ENCODE measurements at regions not wholly inside any gene's neighbourhood (a gene's known extent, or its start where the extent isn't known, plus 50 kb on each side); places are given as distances from the start of the nearest gene placed in this dataset.

DNA sequence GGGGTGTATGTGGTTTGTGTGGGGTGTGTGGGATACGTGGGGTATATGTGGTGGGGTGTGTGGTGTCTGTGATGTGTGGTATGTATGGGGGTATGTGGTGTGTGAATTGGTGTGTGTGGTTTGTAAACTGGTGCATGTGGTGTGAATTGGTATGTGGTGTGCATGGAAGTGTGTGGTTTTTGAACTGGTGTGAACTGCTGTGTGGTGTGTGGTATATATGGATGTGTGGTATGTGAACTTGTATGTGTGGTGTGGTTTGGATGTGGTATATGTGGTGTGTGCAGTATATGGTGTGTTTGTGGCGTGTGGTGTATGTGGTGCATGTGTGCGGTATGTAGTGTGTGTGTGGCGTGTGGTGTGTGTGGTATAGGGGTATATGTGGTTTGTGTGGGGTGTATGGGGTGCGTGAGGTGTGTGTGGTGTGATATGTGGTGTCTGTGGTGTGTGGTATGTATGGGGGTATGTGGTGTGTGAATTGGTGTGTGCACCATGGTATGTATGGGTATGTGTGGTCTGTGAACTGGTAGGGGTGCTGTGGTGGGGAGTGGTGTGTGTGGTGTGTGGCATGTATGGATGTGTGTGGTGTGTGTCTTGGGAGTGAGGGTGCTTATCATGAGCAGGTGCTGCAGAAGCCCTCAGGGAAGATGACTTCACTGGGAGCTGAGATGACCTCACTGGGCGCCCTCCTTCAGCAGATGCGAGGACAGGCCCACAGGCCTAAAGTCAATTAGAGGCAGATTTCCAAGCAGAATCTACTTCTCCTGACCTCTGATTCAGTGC, 209.6 kb upstream of the TNP1 start:
- Histone ChIP-seq H3K27me3 (no peaks in the 10 kb centered on the region), H3K36me3 (no peaks in the 10 kb centered on the region), H3K4me3 (no peak overlapping the region), H3K4me1 (no peaks in the 10 kb centered on the region), H3K9me3 (no peaks in the 10 kb centered on the region), H3K27ac (no peak overlapping the region)
- DNase-seq, result no peak
- intact Hi-C loops (cut with DNase I), result no loop called here
- TF ChIP-seq POLR2A (IDR thresholded peaks at IDR 0.05), result no peak
- no peak for TF ChIP-seq CTCF (IDR thresholded peaks at IDR 0.05)
- WGBS (ENCODE audit: insufficient coverage, low coverage, low lambda C conversion rate, missing lambda C conversion rate), result 92% methylated on average over 2 of the region's 7 CpGs
- no peak for ATAC-seq

DNA sequence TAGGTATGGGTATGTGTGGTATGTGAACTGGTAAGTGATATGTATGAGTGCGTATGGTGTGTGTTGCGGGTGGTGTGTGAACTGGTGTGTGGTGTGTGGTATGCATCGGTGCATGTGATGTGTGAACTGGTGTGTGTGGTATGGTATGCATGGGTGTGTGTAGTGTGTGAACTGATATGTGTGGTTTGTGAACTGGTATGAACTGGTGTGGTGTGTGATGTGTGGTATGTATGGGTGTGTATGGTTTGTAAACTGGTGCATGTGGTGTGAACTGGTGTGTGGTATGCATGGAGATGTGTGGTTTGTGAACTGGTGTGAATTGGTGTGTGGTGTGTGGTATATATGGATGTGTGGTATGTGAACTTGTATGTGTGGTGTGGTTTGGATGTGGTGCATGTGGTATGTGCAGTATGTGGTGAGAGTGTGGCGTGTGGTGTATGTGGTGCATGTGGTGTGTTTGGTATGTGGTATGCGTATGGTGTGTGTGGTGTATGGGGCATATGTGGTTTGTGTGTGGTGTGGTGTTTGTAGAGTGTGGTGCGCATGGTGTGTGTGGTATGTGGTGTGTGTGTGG, 208.9 kb upstream of the TNP1 start:
- Histone ChIP-seq H3K36me3 (no peaks in the 10 kb centered on the region), H3K9me3 (no peaks in the 10 kb centered on the region), H3K4me3 (no peak overlapping the region), H3K27me3 (no peaks in the 10 kb centered on the region), H3K27ac (no peak overlapping the region), H3K4me1 (no peaks in the 10 kb centered on the region)
- intact Hi-C loops (cut with DNase I), result no loop called here
- 83% methylated on average over 6 of the region's 6 CpGs for WGBS (ENCODE audit: insufficient coverage, low coverage, low lambda C conversion rate, missing lambda C conversion rate)
- DNase-seq (no peak), ATAC-seq (no peak)
- TF ChIP-seq CTCF (IDR thresholded peaks at IDR 0.05) (no peak), POLR2A (IDR thresholded peaks at IDR 0.05) (no peak)

GRCh38 chr2:217067787-217068186, 207.9 kb upstream of the TNP1 start:
- no peaks in the 10 kb centered on the region for H3K27me3 ChIP-seq
- H3K36me3 ChIP-seq, result no peaks in the 10 kb centered on the region
- H3K27ac ChIP-seq, result no peak overlapping the region
- H3K4me1 ChIP-seq, result no peaks in the 10 kb centered on the region
- 87% methylated on average over 5 of the region's 6 CpGs for WGBS (ENCODE audit: insufficient coverage, low coverage, low lambda C conversion rate, missing lambda C conversion rate)
- no peaks in the 10 kb centered on the region for H3K9me3 ChIP-seq
- H3K4me3 ChIP-seq, result no peak overlapping the region
- no peak for DNase-seq
- ATAC-seq, result no peak
- intact Hi-C loops (cut with DNase I), result no loop called here
- TF ChIP-seq POLR2A (IDR thresholded peaks at IDR 0.05) (no peak), CTCF (IDR thresholded peaks at IDR 0.05) (no peak)

DNA sequence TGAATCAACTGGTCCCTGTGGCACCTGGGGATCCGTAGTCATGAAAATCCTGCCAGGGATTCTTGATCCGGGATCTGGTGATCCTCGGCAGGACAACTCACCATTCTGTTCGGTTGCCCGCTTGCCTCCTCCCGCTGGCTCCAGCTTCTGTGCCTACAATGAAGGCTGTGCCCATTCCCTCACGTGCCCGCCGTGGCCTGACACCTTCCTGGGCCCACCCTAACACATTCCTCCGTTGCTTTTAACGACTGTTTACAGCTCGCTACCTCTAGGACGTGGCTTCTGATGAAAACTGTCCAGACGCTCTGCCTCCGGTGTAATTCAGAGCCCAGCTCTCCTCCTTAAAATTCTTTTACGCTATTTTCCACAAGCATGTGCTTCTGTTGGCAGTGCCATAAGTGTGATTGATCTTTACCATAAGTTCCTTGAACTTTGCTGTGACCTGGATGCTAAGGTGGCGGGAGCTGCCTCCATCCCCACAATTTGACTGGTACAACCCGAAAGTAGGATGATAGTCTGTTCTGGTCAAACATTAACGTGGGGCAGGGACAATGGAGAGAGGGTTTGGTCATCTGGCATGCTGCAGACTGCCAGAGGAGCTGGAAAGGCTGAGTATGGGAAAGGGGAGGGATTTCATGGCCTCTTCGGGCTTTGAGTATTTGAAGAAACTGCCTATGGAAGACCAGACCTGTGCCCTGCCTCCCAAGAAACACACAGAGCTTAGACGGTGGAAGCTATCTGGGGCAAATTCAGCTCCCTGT, 206.8 kb upstream of the TNP1 start:
- Histone ChIP-seq H3K27me3 (no peaks in the 10 kb centered on the region), H3K36me3 (no peaks in the 10 kb centered on the region), H3K4me3 (no peak overlapping the region), H3K27ac (no peak overlapping the region), H3K9me3 (no peaks in the 10 kb centered on the region), H3K4me1 (no peaks in the 10 kb centered on the region)
- ATAC-seq (peak in 2 of 4 donors; percentile 28 to 69), DNase-seq (no peak)
- intact Hi-C loops (cut with DNase I), result no loop called here
- TF ChIP-seq POLR2A (IDR thresholded peaks at IDR 0.05), result no peak
- no peak for TF ChIP-seq CTCF (IDR thresholded peaks at IDR 0.05)
- 81% methylated on average over 20 of the region's 21 CpGs for WGBS (ENCODE audit: insufficient coverage, low coverage, low lambda C conversion rate, missing lambda C conversion rate)
